ENCODE measurements at regions not wholly inside any gene's neighbourhood (a gene's known extent, or its start where the extent isn't known, plus 50 kb on each side); places are given as distances from the start of the nearest gene placed in this dataset.

DNA sequence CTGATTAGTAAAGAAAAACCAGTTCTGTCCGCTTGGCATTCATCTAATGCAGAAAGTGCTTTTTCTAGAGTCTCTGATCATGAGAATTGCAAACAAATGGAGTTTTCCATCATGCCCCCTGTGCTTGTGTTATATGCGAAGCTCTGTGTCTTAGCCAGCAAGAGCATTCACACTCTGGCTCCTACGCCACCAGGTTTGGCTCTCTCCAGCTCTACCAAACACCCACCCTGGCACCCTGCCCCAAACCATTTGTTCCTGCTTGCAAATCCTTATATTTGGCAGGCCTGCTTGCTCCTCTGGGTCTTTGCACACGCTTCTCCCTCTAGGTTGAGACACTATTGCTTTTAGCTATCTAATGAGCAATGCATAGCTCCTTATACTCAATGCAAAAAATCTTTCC lies 204.1 kb upstream of the CYRIA start:
- TF ChIP-seq YY1 (IDR thresholded peaks at IDR 0.05; ENCODE audit: insufficient read depth, insufficient read length), result no peak
- no peak for TF ChIP-seq SUZ12 (IDR thresholded peaks at IDR 0.05; ENCODE audit: extremely low read depth, insufficient read depth, insufficient read length)
- TF ChIP-seq ZNF274 (IDR thresholded peaks at IDR 0.05; ENCODE audit: low read depth, low read length), result no peak
- H3K36me3 ChIP-seq (ENCODE audit: insufficient read depth, insufficient read length, low read length), result no peaks in the 10 kb centered on the region
- no peaks in the 10 kb centered on the region for H3K9me3 ChIP-seq (ENCODE audit: insufficient read depth, low read length)
- H3K27me3 ChIP-seq (ENCODE audit: insufficient read depth, insufficient read length), result no peaks in the 10 kb centered on the region
- no peak overlapping the region for H3K4me3 ChIP-seq (ENCODE audit: insufficient read length, low read depth)
- H3K9ac ChIP-seq (ENCODE audit: insufficient read length, low read depth), result no peak overlapping the region
- no peak for DNase-seq (ENCODE audit: low read depth, low spot score)
- H3K4me1 ChIP-seq (ENCODE audit: insufficient read depth, insufficient read length), result no peaks in the 10 kb centered on the region

DNA sequence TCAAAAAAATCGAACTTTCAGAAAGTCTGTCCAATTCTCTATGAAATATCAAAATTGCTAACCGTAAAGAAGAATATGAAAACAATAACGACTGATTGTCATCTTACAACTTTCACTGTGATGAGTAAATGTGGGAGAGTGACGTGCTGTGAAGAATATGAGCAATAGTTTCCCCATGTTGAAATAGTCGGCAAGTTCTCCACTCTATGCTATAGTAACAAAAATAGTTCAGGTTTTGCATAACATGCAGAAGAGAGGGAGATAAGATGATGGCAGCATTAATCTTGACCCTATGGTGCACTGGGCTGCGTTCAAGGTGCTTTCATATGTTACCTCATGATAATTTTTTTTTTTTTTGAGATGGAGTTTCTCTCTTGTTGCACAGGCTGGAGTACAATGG lies 196.8 kb upstream of the CYRIA start:
- Histone ChIP-seq H3K9ac (ENCODE audit: insufficient read length, low read depth) (no peak overlapping the region), H3K36me3 (ENCODE audit: insufficient read depth, insufficient read length, low read length) (no peaks in the 10 kb centered on the region), H3K9me3 (ENCODE audit: insufficient read depth, low read length) (no peaks in the 10 kb centered on the region), H3K4me3 (ENCODE audit: insufficient read length, low read depth) (no peak overlapping the region), H3K4me1 (ENCODE audit: insufficient read depth, insufficient read length) (no peaks in the 10 kb centered on the region), H3K27me3 (ENCODE audit: insufficient read depth, insufficient read length) (no peaks in the 10 kb centered on the region)
- TF ChIP-seq SUZ12 (IDR thresholded peaks at IDR 0.05; ENCODE audit: extremely low read depth, insufficient read depth, insufficient read length), result no peak
- no peak for TF ChIP-seq ZNF274 (IDR thresholded peaks at IDR 0.05; ENCODE audit: low read depth, low read length)
- TF ChIP-seq YY1 (IDR thresholded peaks at IDR 0.05; ENCODE audit: insufficient read depth, insufficient read length), result no peak
- DNase-seq (ENCODE audit: low read depth, low spot score), result no peak

DNA sequence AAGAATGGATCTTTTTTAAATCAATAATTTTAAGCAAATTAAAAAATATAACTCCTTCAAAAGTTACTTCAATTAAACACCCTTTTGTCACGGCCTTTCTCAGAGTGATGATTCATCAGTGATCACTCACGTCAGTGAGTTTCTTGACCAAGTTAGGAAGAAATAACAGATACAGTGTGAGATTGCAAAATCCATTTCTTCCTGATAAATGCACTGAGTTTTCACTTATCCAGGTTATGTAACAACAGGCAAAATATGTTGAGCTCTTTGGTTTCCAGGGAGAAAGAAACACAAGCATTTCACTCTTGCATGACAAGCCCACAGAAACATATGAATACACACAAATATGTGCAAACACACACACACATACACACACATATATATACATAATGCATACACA lies 195.9 kb upstream of the CYRIA start:
- TF ChIP-seq SUZ12 (IDR thresholded peaks at IDR 0.05; ENCODE audit: extremely low read depth, insufficient read depth, insufficient read length) (no peak), ZNF274 (IDR thresholded peaks at IDR 0.05; ENCODE audit: low read depth, low read length) (no peak), YY1 (IDR thresholded peaks at IDR 0.05; ENCODE audit: insufficient read depth, insufficient read length) (no peak)
- Histone ChIP-seq H3K4me1 (ENCODE audit: insufficient read depth, insufficient read length) (no peaks in the 10 kb centered on the region), H3K9ac (ENCODE audit: insufficient read length, low read depth) (no peak overlapping the region), H3K36me3 (ENCODE audit: insufficient read depth, insufficient read length, low read length) (no peaks in the 10 kb centered on the region), H3K27me3 (ENCODE audit: insufficient read depth, insufficient read length) (no peaks in the 10 kb centered on the region), H3K9me3 (ENCODE audit: insufficient read depth, low read length) (no peaks in the 10 kb centered on the region), H3K4me3 (ENCODE audit: insufficient read length, low read depth) (no peak overlapping the region)
- no peak for DNase-seq (ENCODE audit: low read depth, low spot score)

DNA sequence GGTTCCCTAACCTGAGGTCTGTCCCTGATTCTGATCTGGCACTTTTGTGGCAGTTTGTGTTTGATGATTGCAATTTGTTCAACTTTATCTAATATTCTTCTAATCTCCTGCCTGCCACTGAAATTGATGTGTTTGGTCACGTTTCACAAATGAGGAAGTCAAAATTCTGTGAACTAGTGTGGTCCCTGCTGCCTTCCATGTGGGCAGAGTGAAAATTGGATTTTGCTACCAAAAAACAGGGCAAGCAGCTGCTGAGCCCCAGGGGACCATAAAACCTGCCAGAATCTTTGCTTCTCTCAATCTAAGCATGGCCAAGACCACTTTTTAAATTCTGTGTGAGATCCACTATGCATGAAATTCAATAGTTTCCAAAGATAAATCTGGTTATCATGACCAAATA lies 195.5 kb upstream of the CYRIA start:
- no peaks in the 10 kb centered on the region for H3K4me1 ChIP-seq (ENCODE audit: insufficient read depth, insufficient read length)
- no peaks in the 10 kb centered on the region for H3K36me3 ChIP-seq (ENCODE audit: insufficient read depth, insufficient read length, low read length)
- no peaks in the 10 kb centered on the region for H3K9me3 ChIP-seq (ENCODE audit: insufficient read depth, low read length)
- H3K4me3 ChIP-seq (ENCODE audit: insufficient read length, low read depth), result no peak overlapping the region
- no peaks in the 10 kb centered on the region for H3K27me3 ChIP-seq (ENCODE audit: insufficient read depth, insufficient read length)
- no peak overlapping the region for H3K9ac ChIP-seq (ENCODE audit: insufficient read length, low read depth)
- TF ChIP-seq SUZ12 (IDR thresholded peaks at IDR 0.05; ENCODE audit: extremely low read depth, insufficient read depth, insufficient read length) (no peak), YY1 (IDR thresholded peaks at IDR 0.05; ENCODE audit: insufficient read depth, insufficient read length) (no peak), ZNF274 (IDR thresholded peaks at IDR 0.05; ENCODE audit: low read depth, low read length) (no peak)
- DNase-seq (ENCODE audit: low read depth, low spot score), result no peak

DNA sequence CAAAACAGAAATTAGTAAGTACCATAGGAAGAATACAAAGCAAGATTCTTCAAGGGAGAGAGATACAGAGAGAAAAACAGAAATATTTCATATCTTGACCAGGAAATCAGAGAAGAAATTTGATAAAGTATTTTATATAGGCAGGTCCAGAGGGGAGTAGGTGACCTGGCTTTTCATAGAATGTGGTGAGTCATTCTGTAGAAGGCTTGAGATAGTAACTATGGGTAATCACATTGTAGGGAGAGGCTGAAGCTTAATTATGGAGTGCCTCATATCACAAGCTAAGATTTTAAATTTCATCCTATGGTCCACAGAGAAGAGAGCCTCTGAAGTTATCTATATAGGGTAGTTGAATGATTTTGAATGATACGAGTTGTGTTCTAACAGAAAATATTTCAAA lies 195.0 kb upstream of the CYRIA start:
- Histone ChIP-seq H3K4me1 (ENCODE audit: insufficient read depth, insufficient read length) (no peaks in the 10 kb centered on the region), H3K9ac (ENCODE audit: insufficient read length, low read depth) (no peak overlapping the region), H3K36me3 (ENCODE audit: insufficient read depth, insufficient read length, low read length) (no peaks in the 10 kb centered on the region), H3K27me3 (ENCODE audit: insufficient read depth, insufficient read length) (no peaks in the 10 kb centered on the region), H3K4me3 (ENCODE audit: insufficient read length, low read depth) (no peak overlapping the region), H3K9me3 (ENCODE audit: insufficient read depth, low read length) (no peaks in the 10 kb centered on the region)
- no peak for DNase-seq (ENCODE audit: low read depth, low spot score)
- TF ChIP-seq YY1 (IDR thresholded peaks at IDR 0.05; ENCODE audit: insufficient read depth, insufficient read length) (no peak), SUZ12 (IDR thresholded peaks at IDR 0.05; ENCODE audit: extremely low read depth, insufficient read depth, insufficient read length) (no peak), ZNF274 (IDR thresholded peaks at IDR 0.05; ENCODE audit: low read depth, low read length) (no peak)

DNA sequence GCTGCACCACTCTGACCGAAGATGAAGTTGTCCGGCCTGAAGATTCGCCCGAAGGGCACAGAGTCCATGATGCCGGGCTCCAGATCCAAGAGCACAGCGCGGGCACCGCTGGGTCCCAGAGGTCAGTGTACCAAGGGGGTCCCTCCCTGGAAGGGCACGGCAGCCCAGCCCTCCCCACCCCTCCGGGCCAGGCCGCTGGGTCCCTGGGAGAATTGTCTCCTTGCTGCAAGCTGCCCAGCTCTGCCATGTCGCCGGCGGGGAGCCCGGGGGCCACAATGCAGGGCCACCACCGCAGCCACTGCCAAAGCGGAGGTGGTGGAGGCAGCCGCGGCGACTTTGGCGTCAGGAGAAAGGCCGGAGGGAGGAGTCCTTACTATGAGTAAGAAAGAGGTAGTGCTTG lies 189.5 kb upstream of the CYRIA start:
- Histone ChIP-seq H3K4me3 (ENCODE audit: insufficient read length, low read depth) (no peak overlapping the region), H3K9ac (ENCODE audit: insufficient read length, low read depth) (no peak overlapping the region), H3K36me3 (ENCODE audit: insufficient read depth, insufficient read length, low read length) (no peaks in the 10 kb centered on the region), H3K9me3 (ENCODE audit: insufficient read depth, low read length) (no peaks in the 10 kb centered on the region), H3K4me1 (ENCODE audit: insufficient read depth, insufficient read length) (no peaks in the 10 kb centered on the region), H3K27me3 (ENCODE audit: insufficient read depth, insufficient read length) (no peaks in the 10 kb centered on the region)
- TF ChIP-seq YY1 (IDR thresholded peaks at IDR 0.05; ENCODE audit: insufficient read depth, insufficient read length), result no peak
- TF ChIP-seq ZNF274 (IDR thresholded peaks at IDR 0.05; ENCODE audit: low read depth, low read length), result no peak
- TF ChIP-seq SUZ12 (IDR thresholded peaks at IDR 0.05; ENCODE audit: extremely low read depth, insufficient read depth, insufficient read length), result no peak
- no peak for DNase-seq (ENCODE audit: low read depth, low spot score)

DNA sequence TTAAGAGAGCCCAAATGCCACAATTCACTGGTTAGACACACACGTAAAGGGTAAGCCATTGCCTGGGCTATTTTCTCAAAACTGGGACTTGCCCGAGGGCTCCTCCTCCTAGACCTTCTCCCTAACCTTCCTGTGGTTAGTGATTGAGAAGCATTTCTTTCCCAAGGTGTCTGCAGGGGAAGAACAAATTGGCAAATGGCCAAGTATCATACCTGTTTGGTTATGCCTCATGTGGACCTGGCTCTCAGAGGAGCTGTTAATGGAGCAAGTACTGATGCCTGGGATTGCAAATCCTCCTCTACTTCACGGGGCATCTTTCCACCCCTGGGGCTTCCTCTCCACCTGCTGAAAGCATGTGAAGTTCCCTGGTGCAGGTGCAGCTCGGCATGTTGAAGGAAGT lies 187.5 kb upstream of the CYRIA start:
- Histone ChIP-seq H3K9ac (ENCODE audit: insufficient read length, low read depth) (no peak overlapping the region), H3K4me1 (ENCODE audit: insufficient read depth, insufficient read length) (no peaks in the 10 kb centered on the region), H3K9me3 (ENCODE audit: insufficient read depth, low read length) (no peaks in the 10 kb centered on the region), H3K36me3 (ENCODE audit: insufficient read depth, insufficient read length, low read length) (no peaks in the 10 kb centered on the region), H3K27me3 (ENCODE audit: insufficient read depth, insufficient read length) (no peaks in the 10 kb centered on the region), H3K4me3 (ENCODE audit: insufficient read length, low read depth) (no peak overlapping the region)
- TF ChIP-seq YY1 (IDR thresholded peaks at IDR 0.05; ENCODE audit: insufficient read depth, insufficient read length) (no peak), ZNF274 (IDR thresholded peaks at IDR 0.05; ENCODE audit: low read depth, low read length) (no peak), SUZ12 (IDR thresholded peaks at IDR 0.05; ENCODE audit: extremely low read depth, insufficient read depth, insufficient read length) (no peak)
- no peak for DNase-seq (ENCODE audit: low read depth, low spot score)

DNA sequence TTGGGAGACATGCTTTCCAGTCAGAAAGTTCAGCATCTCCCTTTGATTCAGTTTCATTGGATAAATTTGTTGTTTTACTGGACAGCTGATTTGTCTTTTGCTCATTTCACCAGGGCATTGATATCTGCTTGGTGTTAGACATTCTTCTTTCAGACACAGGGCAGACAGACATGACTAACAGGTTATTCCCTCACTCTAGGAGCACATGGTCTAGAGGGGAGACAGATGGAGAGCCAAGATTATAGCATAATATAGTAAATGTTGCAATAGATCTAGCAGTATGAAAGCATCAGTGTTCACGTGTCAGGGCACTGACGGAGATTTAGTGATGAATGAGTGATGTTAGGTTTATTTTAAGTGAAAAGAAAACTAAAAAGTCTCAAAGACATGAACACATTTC lies 187.0 kb upstream of the CYRIA start:
- Histone ChIP-seq H3K9me3 (ENCODE audit: insufficient read depth, low read length) (no peaks in the 10 kb centered on the region), H3K27me3 (ENCODE audit: insufficient read depth, insufficient read length) (no peaks in the 10 kb centered on the region), H3K4me3 (ENCODE audit: insufficient read length, low read depth) (no peak overlapping the region), H3K36me3 (ENCODE audit: insufficient read depth, insufficient read length, low read length) (no peaks in the 10 kb centered on the region), H3K4me1 (ENCODE audit: insufficient read depth, insufficient read length) (no peaks in the 10 kb centered on the region), H3K9ac (ENCODE audit: insufficient read length, low read depth) (no peak overlapping the region)
- DNase-seq (ENCODE audit: low read depth, low spot score), result no peak
- TF ChIP-seq ZNF274 (IDR thresholded peaks at IDR 0.05; ENCODE audit: low read depth, low read length), result no peak
- no peak for TF ChIP-seq SUZ12 (IDR thresholded peaks at IDR 0.05; ENCODE audit: extremely low read depth, insufficient read depth, insufficient read length)
- no peak for TF ChIP-seq YY1 (IDR thresholded peaks at IDR 0.05; ENCODE audit: insufficient read depth, insufficient read length)

All from NT2/D1 (cell line).